Adrenal gland (tissue), 5 donors: ENCODE measurements at regions not wholly inside any gene's neighbourhood (a gene's known extent, or its start where the extent isn't known, plus 50 kb on each side); places are given as distances from the start of the nearest gene placed in this dataset.

Experiments
- CTCF ChIP-seq, 6 experiments: fragments of 450-650 bp in 4 of 6; fragments of 200-600 bp in 2 of 6; sonication (generic) in 1 of 6; IDR thresholded peaks; 1 replicate in 5 of 6; 2 replicates in 1 of 6; pipeline versions ENCODE4 v1.5.1 to v1.8.0; 2016 to 2021; ENCODE audit warnings: antibody characterized with exemption in 6 of 6, mild to moderate bottlenecking in 2 of 6, moderate library complexity in 1 of 6
- POLR2A ChIP-seq, 2 donors: fragments of 450-650 bp; IDR thresholded peaks; one replicate each; pipeline ENCODE4 v1.6.1; 2017; ENCODE audit warnings: antibody characterized with exemption in 2 of 2, mild to moderate bottlenecking in 2 of 2, moderate library complexity in 1 of 2
- donor health status: DM: no; HTN: no; CAD: no.

GRCh38 chr18:61093965-61094364 lies 239.3 kb upstream of the CDH20 start:
- TF ChIP-seq CTCF (IDR thresholded peaks at IDR 0.05), result no peak
- TF ChIP-seq POLR2A (IDR thresholded peaks at IDR 0.05), result no peak
